Right lobe of liver (tissue), 4 donors: ENCODE measurements at regions not wholly inside any gene's neighbourhood (a gene's known extent, or its start where the extent isn't known, plus 50 kb on each side); places are given as distances from the start of the nearest gene placed in this dataset.

Experiments used
- CTCF ChIP-seq, 4 donors: fragments of 200-600 bp in 3 of 4; fragments of 450-650 bp in 1 of 4; IDR thresholded peaks; one replicate each; pipeline versions ENCODE4 v1.5.1 to v1.8.0; 2016 to 2022; ENCODE audit warnings: antibody characterized with exemption in 4 of 4, mild to moderate bottlenecking in 2 of 4
- POLR2A ChIP-seq: fragments of 450-650 bp; IDR thresholded peaks from one replicate; pipeline ENCODE4 v1.6.1; 2017; ENCODE audit warnings: antibody characterized with exemption, mild to moderate bottlenecking
- donor health status: DM: no; HTN: no; CAD: no.
- donor health status: DM: no; HTN: no; CAD: no.
- donor health status: DM: no; HTN: yes; CAD: no.

GRCh38 chr15:47027322-47027946 lies 689.9 kb upstream of the SEMA6D start:
- TF ChIP-seq CTCF (IDR thresholded peaks at IDR 0.05), result no peak
- TF ChIP-seq POLR2A, result no peak
